GM18499 (cell line): ENCODE measurements at regions not wholly inside any gene's neighbourhood (a gene's known extent, or its start where the extent isn't known, plus 50 kb on each side); places are given as distances from the start of the nearest gene placed in this dataset.
A peak's percentile ranks its signal among the peaks of the same experiment; 100 is the strongest.
"Not testable (repeated sequence)": the region's sequence is repeated elsewhere in the genome, so short reads cannot be mapped to it uniquely, and the experiment has no call there.

Experiments used
- ATAC-seq: cut with Tn5 transposase; IDR thresholded peaks from one replicate; pipeline ENCODE4 v1.9.1; 2021; ENCODE audit warnings: moderate number of reproducible peaks; ENCODE audit not compliant: insufficient read depth, unreplicated experiment

GRCh38 chr2:215805493-215805892 is 207.9 kb downstream of the MREG start:
- ATAC-seq = no peak

DNA sequence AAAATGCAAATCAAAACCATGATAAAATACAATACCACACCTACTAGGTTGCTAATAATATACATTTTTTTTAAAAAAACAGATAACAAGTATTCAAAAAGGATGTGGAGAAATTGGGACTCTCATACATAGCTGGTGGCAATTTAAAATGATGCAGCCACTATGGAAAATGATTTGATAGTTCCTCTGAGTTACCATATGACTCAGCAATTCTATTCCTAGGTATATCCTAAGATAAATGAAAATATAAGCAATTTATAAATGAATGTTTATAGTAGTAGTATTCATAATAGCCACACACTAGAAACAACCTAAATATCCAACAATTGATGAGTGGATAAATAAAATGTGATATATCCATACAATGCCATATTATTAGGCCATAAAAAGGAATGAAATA is 210.2 kb downstream of the MREG start:
- no peak for ATAC-seq

- ATAC-seq = no peak
Measured at GRCh38 chr2:215799194-215799593, 214.2 kb downstream of the MREG start.

- ATAC-seq = no peak
Measured at GRCh38 chr2:215797676-215798075, 215.7 kb downstream of the MREG start.

GRCh38 chr2:215796140-215796855 is 217.1 kb downstream of the MREG start:
- ATAC-seq = no peak

DNA sequence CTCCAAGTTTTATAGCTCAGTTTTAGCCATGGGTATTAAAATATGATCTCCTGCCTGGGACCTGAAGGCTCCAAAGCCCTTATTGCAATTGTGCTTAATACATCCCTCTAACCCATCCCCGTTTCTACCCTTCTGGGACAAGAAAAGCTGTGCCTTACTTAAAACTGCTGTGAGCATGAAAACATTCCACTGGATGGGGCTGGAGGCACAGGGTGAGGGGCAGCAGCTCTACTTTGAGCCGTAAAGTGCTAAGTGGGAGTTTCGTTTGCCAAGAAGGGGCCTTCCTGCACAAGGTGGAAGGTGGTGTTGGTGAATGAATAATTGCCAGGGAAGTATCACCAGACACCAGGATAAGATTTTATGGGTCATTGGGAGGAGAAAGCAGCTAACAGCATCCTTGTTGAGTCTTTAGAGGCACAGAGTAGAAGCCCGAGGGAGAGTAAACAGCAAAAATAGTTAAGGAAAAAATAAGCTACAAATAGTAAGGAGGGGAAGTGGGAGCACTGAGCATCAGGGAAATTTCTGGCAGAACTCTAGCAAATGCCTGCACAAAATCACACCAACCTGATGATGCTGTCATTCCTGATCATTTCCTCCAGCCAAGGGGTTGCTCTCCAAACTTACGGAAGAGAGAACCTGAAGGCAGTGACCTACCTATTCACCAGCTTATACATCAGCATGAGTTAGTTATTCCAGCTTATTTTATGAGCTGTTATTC is 218.4 kb downstream of the MREG start:
- ATAC-seq = no peak

DNA sequence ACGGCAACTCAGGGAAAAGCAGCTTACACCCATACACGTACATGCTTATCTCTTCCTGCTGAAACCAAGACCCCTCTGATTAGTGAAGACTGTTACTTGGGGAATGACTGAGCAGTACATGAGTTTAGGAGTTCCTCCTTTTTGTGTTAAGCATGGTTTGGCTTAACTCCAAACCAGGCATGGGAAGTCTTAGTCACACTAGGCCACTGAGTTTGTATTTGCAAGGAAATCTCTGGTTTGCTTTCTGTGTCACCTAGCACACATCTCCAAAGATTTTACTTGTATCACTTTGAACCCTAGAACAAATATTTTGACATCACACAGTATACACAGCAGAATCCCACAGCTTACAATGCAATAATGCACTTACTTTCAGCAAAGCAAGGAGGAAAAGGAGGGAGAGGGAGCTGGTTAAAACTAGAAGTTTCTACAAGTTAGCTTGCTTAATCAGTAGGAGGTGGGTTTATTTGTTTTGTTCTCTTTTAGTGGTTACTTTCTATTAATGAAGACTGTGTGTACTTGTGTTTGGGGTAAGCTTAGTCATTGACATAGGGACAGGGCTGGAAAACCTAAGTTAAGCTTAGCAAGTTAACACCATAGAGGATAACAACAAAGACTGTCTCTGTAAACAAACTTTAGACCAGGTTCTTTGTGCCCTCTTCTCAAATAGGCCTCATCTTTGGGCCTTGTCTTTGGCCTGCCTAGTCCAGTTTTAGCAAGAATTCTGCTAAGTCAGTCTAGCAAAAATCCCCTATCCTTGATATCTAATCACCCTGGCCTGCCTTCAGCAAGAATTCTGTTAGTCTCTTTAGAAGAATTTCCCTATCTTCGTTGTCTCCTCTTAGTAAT is 219.4 kb downstream of the MREG start:
- ATAC-seq = peak; percentile 54

DNA sequence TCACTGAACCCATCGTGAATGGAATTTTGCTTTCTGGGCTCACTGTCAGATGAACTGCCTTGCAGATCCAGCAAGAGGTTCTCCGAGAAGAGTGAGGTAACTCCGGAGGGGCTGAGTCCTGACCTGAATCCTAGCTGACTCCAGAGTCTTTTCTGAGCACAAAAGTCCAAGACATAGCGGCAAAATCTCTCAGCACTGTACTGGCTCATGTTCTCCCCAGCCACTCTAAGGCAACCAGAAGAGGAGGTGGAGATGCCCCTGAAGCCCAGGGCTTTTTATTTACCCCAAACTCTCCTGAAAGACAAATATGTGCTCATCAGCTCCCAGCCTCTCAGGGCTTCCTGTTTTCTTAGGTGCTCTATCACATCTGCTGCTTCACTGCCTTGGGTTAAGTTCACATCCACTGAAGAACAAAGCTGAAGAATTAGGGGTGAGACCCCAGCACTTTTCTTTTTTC is 221.8 kb downstream of the MREG start:
- no peak for ATAC-seq

DNA sequence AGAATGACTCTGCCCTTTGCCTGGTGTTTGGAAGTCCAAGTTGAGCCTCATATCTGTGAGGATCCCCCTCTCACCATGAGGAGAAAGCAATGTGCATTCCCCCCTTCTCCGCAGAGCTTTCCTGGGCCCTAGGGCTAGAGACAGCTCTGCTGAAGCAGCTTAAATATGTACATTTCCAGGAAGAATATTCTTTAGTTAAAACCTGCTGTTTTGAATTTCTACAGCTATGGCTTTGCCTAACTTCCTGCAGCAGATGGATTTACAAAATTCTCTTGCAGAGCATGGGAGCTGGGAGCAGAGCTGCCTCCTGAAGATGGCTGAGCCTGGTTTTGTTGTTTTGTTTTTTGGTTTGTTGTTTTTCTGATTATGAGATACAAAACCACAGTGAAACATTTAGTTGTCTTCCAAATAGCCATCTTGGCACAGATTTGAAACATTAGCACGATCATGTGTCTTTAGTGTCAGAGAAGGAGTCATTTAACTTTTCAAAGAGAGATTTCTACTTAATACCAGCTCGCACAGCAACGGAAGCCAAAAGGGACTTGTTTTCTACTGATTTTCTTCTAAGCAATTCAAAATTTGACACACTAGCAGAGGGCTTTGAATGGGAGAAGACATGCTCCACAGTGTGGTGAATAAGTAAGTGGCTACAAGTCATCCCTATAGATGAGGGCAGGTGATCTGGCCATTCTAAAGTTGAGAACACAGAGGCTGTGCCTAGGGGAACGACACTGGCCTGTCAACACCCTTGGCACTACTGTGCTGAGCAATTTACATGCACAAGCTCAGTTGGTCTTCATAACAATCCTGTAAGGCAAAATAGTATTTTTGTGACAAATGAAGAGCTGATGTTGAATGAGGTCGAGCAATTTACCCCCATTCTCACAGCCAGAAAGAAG is 222.6 kb downstream of the MREG start:
- ATAC-seq = no peak

- ATAC-seq = no peak
Measured at GRCh38 chr2:215787565-215788178, 225.7 kb downstream of the MREG start.

GRCh38 chr2:215787025-215787424 is 226.3 kb downstream of the MREG start:
- ATAC-seq = no peak

DNA sequence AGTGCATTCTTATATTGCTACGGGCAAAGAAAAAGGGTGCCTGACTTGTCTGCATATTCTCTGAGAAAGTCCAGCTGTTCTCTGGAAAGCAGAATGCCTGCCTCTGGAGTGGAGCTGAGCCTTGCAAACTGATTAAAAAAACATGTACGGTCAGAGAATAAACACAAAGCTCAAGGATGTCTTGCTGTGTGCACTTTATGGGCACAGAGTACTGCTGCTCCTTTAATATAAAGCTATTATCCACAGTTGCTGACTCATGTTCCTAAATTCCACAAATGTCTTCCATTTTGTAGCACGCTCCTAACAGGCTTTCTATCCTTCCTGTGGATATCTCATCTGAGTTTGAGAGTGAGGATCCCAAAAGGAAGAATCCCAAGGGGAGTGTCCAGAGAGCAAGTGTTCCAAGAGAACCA is 229.0 kb downstream of the MREG start:
- ATAC-seq = no peak

- not testable (repeated sequence) for ATAC-seq
Measured at GRCh38 chr2:215783640-215784039, 229.7 kb downstream of the MREG start.

- no peak for ATAC-seq
Measured at GRCh38 chr2:215782965-215783364, 230.4 kb downstream of the MREG start.

DNA sequence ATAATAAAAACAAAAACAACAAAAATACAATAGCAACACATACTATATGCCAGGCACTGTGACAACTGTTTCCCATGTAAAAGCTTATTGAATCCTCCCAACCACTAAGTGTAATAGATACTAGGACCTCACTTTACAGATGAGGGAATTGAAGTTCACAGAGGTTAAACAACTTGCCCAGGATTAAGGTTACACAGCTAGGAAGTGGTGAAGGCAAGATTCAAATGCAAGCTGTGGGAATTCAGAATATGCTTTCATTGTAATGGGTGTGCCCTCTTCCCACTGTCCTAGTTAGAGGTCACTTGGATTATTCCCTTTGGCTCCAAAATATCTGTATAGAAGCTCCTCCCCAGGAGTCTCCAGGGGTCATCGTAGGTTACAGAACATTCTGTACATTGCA is 231.1 kb downstream of the MREG start:
- no peak for ATAC-seq

DNA sequence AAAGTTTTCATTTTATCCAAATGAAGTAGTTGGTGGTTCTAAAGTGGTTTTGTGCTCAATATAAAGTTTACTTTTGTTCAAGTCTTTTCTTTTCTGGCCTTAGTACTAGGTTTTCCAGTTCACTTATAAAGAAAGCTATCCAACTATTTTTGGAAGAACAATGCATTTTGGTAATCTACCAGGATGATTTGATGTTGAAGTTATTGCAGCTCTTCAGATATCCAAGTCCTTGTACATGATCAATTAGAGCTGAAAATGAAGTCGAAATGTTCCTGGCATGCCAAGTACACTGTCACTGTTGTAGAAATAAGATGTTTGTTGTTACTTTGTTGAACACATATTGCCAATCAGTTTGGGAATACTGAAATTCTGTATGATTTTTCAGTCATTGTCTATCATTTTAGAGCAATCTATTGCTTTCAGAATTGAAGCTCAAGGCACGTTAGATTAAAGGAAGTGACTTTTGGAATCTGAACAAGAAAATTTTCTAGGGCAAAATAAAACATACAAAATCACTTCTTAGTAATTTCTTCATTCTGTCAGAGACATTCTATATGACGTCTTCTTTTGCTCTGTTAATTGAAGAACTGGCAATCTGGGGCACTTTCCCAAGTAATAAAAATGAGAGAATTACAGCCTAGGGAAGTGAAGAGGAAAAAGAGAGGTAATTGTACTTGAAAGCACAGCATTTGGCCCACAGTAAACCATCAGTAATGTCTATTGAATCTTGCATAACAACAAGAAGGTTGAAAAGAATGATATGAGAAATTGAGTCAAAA is 232.3 kb downstream of the MREG start:
- no peak for ATAC-seq

- no peak for ATAC-seq
Measured at GRCh38 chr2:215780313-215780712, 233.0 kb downstream of the MREG start.

DNA sequence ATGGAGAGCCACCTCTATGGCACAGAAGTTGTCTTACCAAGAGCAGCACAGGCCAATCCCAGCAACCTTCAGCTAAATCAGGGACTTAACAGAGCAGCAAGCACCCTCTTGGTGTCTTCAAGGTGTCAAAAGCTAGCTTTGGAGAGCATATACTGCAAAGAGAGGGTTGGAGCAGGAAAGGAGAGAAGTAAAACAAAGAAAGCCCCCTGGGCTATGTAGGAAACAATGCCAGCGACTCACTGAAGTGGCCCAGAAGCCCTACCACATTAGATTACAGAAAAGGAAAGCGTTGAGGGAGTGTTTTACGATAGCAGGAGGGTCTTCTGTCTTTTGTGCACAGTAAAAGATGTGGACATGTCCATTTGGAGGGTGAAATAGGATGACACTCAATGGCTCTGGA is 233.4 kb downstream of the MREG start:
- no peak for ATAC-seq
